Epidermal melanocyte (primary cell): ENCODE measurements at regions not wholly inside any gene's neighbourhood (a gene's known extent, or its start where the extent isn't known, plus 50 kb on each side); places are given as distances from the start of the nearest gene placed in this dataset.
"Not testable (repeated sequence)": the region's sequence is repeated elsewhere in the genome, so short reads cannot be mapped to it uniquely, and the experiment has no call there.

ENCODE experiments used
- DNase-seq: peaks from one replicate; pipeline ENCODE4 v3.0.0; 2011; ENCODE audit warnings: low spot score; ENCODE audit not compliant: insufficient read length

DNA sequence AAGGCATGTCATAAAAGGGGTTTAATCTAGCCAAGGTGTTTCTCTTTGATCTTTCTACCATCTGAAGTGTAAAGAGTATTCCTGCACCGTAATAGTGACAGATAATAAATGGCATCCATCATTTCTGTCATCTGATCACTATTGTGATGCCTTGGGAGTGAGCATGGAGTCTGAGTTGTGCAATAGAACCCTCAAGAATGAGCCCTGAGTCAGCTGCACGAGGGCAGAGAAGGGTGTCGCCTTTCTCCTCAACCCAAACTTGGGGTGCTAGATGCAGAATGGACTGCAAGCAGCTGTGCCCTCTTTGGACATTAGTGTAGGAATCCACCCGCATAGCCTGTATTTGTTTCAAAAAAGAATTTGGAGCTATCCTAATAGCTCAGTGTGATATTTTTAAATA lies 115.2 kb downstream of the ZNF37A start:
- DNase-seq, result no peak

DNA sequence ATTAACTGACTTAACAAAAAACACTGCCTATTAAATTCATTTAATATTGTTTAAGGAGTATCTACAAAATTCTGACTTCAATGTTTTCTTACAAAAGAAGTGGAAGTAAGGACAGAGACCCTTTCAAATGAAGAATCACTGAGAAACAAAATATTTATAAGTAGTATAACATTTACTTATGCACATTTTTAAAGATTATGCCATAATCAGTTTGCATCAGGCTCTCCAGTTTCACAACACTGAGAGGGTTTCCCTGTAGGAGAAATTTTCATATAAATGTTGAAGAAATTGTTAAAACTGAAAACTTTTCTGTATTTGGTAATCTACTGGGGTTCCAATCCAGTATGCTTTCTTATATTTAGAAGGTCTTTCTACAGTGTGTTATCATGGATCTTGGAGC lies 115.6 kb downstream of the ZNF37A start:
- not testable (repeated sequence) for DNase-seq

DNA sequence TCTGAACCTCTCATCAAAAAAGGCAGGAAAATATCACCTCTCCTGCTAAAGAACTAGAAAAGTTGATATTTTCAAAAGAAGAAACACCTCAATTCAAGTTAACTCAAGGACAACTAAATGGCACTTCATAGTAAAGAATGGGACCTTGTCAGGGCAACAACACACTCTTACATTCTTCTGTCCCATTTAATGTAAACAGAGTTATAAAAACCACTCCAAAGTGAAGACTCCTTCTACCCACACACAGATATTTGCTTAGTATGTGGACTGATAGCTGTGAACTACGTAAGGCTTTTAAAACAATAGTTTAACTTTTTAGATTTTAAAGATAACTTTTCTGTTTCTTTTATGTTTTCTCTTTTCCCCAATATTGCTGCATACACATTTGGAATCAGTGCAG lies 118.3 kb downstream of the ZNF37A start:
- no peak for DNase-seq

DNA sequence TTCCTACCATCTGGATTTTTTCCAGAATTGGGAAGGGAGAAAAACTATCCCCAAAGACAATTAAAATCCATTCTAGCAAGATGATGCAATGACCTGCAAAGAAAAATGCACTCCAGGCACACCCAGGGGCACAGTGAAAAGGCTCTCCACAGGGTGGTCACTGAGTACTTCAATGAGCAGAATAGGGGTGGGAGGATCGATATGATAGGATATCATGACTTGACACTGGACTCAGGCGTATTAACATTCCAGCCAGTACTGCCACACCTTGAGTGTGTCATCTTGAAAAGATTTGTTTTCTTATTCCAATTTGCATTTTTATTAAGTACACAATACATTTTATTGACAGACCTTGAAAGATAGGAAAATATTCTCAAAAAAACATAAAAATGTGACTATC lies 132.2 kb downstream of the ZNF37A start:
- DNase-seq, result no peak

DNA sequence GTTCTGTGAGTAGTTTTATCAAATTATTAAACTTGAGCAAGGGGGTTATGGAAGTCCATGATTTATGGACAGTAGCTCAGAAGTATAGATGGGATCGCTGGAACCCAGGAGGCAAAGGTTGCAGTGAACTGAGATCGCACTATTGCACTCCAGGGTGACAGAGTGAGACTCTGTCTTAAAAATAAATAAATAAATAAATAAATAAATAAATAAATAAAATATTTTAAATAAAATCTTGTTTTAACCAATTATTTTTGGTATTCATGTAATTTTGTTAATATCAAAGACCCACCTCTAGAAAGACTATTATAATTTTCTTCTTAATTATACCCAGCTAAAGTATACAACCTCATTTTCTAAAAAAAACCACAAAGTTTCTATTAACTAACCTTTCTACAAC lies 134.3 kb downstream of the ZNF37A start:
- no peak for DNase-seq

DNA sequence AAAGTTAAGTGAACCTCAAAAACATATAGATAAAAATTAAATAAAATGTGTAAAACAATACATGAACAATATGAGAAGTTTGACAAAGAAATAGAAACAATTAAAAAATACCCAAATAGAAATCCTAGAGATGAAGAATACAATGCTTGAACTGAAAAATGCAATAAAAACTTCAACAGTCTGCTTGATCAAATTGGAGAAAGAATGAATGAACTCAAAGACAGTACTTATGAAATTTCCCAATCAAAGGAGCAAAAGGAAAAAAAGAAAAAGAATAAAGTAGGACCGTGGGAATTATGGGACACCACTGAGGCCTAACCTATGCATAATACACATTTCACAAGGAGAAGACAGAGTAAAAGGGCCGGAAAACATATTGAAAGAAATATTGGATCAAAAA lies 144.3 kb downstream of the ZNF37A start:
- not testable (repeated sequence) for DNase-seq

DNA sequence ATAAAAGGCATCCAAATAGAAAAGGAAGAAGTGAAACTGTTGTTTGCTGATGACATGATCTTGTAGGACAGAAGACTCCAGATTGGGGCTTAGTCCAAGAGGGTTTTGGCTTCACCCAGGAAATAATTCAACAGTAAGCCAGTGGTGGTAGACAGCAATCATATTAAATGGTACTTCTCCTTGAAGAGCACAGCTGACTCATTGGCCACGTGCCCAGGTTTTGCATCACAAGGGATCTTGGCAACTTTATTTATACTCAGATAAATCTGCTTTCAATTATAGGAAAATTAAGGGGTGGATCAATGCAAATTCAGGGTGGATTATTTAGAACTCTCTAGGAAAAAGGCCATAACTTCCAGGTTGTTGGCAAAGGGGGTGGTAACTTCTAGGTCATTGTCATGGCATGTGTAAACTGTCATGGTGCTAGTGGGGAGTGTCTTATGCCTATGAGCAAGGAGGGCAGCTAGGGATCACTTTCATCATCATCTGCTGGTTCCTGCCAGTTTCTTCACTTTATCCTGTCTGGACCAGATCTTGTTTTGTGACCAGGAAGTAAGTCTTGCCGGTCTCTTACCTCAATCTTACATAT lies 148.0 kb downstream of the ZNF37A start:
- not testable (repeated sequence) for DNase-seq

DNA sequence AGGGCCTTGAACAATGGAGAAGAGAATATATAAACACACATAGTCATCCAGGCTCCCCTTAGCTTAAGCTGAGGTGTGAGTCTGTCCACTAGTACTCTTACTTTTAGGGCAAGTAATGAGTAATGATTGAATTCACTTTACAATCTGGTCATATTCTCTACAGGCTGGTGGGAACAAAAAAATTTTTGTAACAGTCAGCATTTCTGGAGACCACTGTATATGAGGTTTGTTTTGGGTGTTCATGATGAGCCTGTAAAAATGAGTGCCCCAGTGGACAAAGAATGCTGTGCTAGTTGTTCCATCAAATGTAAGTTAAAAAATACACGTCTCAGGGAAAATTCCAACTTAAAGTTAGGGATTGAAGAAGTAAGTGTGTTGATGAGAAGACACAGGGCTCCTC lies 154.0 kb downstream of the ZNF37A start:
- not testable (repeated sequence) for DNase-seq

DNA sequence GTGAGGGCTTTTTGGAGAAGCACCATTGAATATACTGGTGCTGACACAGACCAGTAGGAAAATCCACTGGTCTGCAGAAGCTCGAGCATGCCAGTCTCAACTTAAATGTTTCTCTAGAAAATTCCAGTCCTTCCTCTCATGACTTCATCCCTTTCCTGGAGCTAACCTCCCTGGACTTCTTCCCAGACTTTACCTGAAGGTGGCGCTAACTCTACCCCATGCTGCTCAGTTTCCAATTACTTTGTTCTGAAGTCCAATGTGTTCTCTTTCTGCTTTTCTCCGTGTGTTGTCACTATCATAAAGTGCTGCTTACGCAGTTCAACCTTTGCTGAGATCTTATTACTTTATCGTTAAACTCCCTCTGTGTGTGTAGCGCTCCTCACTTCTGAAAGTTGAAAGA lies 158.4 kb downstream of the ZNF37A start:
- DNase-seq, result not testable (repeated sequence)

DNA sequence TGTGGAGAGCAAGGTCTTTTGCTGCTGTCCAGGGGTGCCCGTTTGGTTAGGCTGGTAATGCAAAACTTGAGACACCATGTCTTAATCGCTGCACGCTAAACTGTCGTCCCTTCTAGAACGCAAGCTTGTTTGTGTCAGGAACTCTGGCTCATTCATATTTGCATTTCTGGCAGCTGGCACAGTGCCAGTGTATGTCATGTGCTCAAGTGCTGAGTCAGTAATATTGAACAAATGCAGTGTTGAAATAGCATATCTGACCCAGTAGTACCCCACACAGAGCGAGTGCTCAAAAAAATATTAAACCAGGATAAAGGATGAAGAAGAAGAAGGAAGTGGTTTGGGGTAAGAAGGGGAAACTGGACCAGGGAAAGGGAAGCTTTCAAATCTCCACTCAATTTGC lies 173.4 kb downstream of the ZNF37A start:
- DNase-seq, result not testable (repeated sequence)

DNA sequence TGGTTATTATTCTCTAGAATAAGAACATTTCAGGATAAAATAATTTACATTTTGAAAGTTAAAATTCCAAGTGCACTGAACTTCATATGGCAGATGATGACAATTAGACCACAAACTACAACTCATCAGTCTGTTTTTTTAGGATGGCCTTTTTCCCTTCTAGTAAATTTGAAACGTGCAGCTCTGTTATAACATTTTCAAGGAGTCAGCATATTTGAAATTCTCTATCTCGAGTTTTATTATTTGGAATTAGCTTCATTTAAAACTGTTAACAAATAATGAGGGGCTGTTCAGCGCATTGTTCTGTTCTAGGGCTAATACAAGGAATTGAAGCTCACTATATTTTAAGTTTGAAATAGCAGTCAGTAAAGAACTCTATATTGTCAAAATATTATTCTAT lies 176.9 kb downstream of the ZNF37A start:
- DNase-seq, result not testable (repeated sequence)

DNA sequence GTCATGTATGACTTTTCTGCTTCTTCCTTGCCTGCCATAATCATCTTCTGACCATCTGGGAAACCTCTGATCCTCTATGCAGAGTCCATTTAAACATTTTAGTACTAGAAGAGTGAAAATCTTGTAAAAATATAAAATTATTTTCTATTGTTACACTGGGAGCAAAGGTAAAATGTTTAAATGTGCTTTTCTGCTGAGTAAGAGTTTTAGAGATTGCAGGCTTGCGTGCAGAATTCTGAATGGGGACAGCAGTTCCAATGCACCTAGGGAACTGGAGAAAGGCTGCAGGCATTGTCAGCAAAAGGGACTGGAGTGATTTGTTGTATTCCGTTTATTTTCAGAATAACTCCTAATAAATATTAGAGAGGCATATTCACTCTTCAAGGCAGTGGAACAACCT lies 180.7 kb downstream of the ZNF37A start:
- not testable (repeated sequence) for DNase-seq

DNA sequence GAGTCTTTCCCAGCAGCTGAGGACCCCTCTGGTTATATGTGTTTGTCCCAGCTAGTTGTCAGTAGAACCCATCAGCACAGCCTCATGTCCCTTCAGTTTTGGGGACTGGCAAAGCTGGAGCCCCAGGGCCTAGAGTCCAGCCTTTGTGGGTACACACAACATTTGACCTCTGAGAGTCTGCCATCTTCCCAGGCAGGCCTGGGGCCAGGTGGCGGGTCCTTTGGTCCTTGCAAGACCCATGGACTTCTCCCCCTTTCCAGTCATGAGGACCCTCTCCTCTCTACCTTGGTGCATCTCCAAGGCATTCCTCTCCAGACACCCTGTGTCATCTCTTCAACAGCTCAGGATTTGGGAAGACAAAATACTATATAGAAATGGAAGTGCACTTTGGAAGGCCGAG lies 198.4 kb downstream of the ZNF37A start:
- DNase-seq, result not testable (repeated sequence)

DNA sequence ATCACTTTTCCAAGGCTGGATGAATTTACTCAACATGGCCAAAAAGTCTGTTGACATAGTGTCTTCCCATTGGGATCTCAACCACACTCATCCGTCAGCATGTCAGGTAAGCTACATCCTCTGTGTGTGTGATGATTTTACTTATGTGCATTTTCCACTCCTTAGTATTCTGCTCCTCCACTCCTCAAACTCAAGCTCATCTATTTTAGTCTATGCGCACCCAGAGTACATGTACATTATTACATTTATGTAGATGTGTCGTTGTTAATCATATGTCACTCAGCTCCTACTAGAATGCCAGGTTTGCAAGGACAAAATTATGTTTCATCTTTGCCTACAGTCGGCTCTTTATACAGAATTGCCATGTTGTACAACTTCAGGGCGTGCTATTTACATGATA lies 216.0 kb downstream of the ZNF37A start:
- DNase-seq, result not testable (repeated sequence)

DNA sequence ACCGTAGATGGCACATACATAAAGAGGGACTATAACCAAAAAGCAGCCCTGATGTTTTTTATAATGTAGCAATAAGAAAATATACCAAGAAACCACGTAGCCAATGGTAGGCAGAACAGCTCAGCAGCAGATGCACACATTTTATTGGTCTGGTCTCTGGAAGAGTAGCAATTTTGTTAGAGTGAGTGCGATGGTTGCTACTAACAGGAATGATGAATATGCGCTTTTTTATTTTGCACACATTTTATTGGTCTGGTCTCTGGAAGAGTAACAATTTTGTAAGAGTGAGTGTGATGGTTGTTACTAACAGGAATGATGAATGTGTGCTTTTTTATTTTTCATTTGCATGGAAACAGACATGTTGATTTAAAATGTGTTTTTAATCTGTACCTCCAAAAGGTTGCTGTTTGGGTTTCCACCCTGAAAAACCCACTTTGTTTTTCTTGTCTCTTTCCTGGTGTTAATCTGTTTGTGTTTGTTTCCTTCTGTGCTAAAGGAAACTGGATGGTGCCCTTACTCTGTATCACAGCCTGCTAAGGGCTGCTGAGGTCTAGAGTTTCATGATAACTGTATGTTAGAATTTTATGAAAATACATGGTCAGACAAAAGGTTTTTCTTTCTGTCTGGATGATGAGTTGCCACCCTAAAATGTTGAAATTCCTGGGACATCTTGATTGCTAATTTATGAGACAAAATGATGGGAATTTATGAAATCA lies 221.1 kb downstream of the ZNF37A start:
- not testable (repeated sequence) for DNase-seq

DNA sequence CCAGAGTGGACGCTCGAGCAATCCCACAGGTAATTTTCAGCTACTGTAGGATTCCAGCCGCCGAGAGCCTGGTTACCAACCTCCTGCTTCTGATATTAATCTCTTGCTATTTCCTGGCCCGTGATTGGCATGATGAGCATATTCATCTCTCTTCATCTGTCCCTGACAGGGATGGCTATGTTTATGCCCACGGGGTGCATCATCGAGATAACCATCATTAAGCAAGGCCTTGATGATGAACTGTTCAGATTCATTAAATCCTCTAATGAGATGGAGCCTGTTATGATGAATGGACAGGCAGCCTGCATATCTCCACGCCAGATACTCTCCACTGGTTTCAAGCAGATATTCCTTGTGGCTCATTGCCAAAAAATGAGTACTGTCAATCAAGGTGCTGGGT lies 227.3 kb downstream of the ZNF37A start:
- DNase-seq, result not testable (repeated sequence)

DNA sequence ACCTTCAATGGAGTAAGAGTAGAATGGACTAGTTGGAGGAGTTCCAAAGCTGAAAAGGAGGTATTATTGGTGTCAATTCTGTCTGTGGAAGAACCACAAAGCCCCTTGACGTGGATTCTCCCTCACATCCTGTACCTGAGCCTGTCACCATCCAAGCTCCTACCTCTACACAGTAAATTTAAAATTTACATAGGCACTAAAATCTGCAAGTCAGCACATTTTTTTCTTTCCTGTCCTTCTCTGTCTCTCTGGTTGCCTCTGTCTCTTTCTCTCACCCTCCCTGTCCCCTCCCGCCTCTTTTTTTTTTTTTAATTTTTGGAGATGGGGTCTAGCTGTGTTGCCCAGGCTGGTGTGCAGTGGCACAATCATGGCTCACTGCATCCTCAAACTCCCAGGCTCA lies 236.2 kb downstream of the ZNF37A start:
- not testable (repeated sequence) for DNase-seq

DNA sequence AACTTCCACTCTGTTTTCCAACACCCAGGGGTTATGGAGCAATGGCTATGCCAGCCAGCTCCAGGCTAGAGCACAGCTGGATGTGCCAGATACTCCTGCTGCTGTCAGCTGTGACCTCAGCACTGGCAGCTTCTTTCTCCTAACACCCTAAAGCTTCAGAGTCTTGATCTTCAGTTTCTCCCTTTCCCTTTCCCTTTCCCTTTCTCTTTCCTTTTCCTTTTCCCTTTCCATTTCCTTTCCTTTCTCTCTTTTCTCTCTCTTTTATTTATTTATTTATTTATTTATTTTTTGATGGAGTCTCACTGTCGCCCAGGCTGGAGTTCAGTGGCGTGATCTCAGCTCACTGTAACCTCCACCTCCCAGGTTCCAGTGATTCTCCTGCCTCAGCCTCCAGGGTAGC lies 237.0 kb downstream of the ZNF37A start:
- not testable (repeated sequence) for DNase-seq

DNA sequence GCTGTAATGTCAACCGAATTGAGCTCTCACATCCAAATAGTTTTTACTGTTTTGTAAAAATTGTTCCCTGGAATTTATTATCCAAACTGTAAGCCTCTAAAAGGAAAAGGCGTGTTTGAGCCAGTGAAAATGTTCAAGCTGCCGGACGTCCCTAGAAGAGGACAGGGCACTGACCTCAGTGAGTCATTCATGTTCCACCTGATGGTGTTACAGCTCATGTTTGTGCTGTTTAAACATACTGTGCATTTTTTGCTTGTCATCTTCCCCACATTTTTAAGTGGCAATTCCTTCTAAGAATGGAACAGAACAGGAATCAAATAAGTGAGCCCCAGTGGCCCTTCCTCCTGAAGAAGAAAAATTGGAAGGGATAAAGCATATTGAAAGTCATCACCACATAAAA lies 239.6 kb downstream of the ZNF37A start:
- DNase-seq, result not testable (repeated sequence)

DNA sequence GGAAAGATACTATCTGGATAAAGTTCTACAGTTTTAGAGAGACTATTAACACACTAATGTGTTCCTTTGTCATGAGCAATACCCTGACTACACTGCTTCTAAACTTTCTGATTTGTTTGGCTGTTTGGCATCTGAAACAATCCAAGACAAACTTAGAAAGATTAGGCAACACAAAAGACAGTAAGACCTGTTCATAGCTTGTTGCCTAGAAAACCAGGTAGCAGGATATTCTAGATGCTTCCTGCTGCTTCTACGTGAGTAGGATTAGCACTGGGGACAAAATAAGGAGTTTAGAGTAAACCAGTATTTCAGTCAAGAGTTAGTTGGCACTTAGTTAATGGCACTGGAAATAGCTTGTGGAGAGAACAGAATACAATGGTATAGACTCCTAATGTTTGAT lies 256.5 kb downstream of the ZNF37A start:
- not testable (repeated sequence) for DNase-seq

DNA sequence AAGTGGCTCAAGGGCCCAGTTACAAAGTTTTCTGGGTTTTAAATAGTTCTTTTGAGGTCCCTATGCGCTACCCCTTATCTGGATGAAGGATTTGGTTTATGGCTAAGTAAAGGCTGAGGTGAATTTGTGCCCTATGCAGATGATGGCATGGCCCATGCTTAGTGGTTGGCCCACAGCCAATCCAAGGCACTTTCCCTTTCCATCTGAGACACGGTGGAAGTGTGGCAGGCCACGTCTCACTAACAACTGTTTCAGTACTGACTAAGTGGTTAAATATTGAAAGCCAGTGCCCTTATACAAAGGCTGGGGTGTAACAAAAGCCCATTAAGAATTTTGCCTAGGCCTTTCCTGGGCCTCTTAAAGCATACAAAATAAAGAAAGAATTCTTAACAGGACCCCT lies 260.3 kb downstream of the ZNF37A start:
- not testable (repeated sequence) for DNase-seq

DNA sequence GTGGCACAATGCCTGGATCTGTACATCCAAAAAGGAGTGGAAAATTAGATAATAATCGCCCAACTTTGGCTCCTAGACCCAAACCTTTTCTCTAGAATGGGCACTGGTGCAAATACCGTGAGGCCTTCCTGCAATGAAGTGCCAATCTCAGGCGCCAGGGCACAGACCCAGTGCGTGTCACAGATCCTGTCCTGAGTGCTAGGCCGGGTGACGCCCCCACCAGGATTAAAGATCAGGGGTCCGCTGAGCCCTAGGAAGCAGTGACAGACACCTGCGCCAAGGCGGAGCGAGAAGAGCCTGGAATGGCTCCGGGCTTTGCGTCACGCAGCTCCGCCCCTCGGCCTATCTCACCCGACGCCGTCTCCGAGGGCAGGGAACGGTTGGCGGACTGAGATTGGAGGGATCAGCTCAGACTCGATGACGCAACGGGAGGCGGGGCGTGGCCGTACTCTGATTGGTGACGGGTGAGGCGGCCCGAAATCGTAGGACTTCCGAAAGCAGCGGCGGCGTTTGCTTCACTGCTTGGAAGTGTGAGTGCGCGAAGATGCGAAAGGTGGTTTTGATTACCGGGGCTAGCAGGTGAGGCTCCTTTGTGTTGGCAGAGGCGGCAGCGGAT lies 261.9 kb downstream of the ZNF37A start:
- not testable (repeated sequence) for DNase-seq

DNA sequence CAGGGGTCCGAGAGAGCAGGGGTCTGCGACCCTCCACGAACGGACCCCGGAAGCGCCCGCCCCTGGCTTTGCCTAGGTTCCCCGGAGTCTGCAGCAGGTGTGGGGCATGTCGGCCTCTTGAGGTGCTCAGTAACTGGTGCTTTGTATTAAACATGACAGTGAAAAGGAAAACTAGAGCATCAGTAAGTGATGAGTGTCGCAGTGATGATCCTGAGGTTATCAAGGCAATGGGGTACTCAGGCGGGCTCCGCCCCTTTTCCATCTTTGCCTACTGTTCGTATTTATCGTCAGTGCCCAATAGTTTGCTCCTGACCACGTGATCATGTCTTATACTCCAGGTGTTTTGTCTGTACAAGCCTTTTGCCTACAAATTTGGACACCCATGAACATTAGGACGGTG lies 262.4 kb downstream of the ZNF37A start:
- not testable (repeated sequence) for DNase-seq
